HG03039 (cell line): ENCODE measurements at regions not wholly inside any gene's neighbourhood (a gene's known extent, or its start where the extent isn't known, plus 50 kb on each side); places are given as distances from the start of the nearest gene placed in this dataset.
A peak's percentile ranks its signal among the peaks of the same experiment; 100 is the strongest.
"Not testable (repeated sequence)": the region's sequence is repeated elsewhere in the genome, so short reads cannot be mapped to it uniquely, and the experiment has no call there.

ENCODE experiments used
- ATAC-seq: cut with Tn5 transposase; IDR thresholded peaks from one replicate; pipeline ENCODE4 v1.9.1; 2021; ENCODE audit warnings: mild to moderate bottlenecking, moderate library complexity; ENCODE audit not compliant: unreplicated experiment

GRCh38 chr5:124521461-124522230 is 224.8 kb downstream of the ZNF608 start:
- ATAC-seq: no peak

DNA sequence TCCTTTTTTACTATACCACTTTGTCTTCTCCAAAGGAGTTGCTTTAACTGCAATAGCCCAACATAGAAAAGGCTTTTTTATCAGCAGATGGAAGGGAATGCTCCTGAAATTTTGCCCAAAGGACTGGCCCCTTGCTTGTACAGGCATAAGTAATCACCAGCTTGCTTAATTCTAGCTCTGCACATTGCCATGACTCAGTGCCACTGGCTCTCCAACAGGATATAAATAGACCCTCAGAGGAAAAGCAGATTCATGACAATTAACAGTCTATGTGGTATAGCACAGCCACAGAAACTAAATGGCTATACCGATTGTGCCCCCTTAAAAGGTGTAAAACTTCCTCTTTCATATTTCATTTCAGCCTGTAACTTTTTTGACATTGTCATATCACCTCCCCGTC is 227.0 kb downstream of the ZNF608 start:
- ATAC-seq: peak; percentile 49

- ATAC-seq: no peak
Observed at GRCh38 chr5:124516567-124516966, 229.9 kb downstream of the ZNF608 start.

- ATAC-seq: no peak
Observed at GRCh38 chr5:124515497-124516245, 230.8 kb downstream of the ZNF608 start.

DNA sequence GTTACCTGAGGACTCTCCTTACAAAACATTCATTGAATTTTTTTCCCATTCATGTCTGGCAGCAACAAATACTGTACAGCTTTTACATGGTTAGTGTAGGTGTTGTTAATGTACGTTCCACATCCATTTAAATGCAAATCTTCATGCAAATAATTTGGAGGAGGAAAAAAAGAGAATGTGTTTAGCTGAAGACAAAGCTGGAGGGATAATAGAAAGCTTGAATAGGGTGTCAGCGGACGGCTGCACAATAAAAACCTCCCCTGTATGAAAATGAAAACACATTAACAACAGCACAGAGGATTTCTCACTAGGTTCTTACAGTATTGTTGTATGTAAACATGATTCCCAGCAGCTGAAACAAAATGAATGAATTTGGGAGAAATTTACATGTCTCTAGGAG is 231.5 kb downstream of the ZNF608 start:
- ATAC-seq: no peak

DNA sequence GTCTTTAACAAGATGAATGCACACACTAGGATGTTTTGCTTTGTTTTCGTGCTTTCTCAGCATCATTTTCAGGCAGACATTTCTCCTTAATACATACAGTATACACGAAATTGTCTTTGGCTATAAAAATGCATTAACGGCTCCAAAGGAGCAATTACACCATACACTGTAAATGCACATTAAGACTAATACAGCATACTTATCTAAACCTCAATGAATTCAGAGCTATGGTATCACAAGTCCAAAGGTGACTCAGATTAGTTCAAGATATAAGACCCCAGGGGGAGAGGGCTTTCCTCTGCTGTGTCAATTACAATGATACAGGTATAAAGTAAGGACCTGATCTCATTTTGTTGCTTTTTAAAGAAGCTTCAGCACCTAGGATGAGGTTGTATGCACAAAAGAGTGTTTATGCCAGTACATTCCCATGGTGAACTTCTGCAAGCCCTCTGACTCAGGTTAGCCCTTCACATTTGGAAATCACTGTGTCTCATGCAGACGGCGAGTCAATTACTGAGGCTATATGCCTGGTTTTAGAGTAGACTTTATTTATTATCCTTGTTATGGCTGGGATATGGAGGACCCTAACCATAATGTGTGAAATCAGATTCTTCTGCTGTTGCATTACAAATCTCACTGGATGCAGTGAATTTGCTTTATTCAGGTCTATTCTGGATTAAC is 233.3 kb downstream of the ZNF608 start:
- ATAC-seq: no peak

GRCh38 chr5:124512236-124512635 is 234.2 kb downstream of the ZNF608 start:
- no peak for ATAC-seq

DNA sequence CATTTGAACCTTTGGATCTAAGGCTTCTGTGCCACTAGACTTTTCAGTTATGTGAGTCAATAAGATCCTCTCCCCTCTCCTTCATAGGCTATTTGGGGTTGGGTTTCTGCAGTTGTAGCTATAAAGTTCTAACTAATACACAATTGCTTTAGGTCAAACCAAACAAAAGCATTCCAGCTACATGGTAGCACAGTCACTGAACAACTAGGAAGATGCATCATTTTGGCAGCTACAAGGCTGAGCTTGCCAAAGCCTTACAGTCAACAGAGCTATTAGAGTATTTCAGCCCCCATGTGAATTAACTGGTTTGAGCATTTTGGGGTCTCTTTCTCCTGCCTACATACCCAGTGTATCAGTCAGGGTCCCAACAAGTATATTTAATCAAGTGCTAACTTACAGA is 234.6 kb downstream of the ZNF608 start:
- no peak for ATAC-seq

GRCh38 chr5:124507688-124508087 is 238.8 kb downstream of the ZNF608 start:
- no peak for ATAC-seq

DNA sequence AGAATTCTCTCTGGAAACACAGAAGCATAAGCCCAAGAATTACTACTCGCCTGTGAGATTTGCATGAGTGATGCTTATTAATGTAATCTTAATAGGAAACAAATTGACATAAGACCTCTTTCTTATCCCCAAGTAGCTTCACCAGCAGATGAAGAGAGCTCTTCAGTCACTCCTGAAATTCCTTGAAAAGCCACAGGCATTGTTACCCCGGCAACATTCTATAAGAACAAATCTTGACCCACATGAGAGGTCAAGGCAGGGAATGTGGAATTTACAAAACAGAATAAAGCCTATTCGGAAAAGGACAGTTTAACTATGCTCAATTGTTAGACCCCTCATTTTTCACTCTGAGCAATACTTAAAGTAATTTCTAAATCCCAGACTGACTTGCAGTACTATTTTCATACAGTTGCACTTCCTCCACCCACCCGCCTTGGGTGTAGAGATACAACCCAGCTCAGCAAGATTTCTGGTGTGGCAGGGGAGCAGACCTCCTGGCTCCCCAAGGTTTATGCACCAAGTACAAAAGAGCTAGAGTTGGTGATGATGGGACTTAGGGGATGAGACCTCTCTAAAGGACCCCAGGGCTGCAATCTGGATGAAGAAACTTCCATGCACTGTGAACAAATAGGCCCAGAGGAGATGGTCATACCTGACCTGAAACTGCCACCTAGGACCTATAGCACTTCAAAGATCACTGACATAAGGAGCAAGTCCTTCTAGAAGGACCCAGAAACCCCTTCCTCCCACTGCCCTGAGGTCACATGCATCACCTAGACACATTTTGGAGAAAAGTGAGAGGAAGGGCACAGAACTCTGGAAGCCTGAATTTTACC is 242.1 kb downstream of the ZNF608 start:
- peak; percentile 98 for ATAC-seq

DNA sequence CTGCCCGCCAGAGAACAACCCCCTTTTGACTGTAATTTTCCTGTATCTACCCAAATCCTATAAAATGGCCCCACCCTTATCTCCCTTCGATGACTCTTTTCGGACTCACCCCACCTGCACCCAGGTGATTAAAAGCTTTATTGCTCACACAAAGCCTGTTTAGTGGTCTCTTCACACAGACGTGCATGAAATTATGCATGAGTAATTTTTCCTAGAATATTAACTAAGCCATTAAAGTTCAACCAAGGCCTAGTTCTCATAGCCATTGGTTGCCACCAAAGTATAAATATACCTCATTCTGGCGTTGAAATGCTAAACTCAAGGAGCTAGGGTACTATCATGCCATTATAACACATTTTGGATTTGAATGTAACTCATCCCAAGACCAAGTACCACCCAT is 243.9 kb downstream of the ZNF608 start:
- ATAC-seq: no peak

- not testable (repeated sequence) for ATAC-seq
Observed at GRCh38 chr5:124499818-124500217, 246.6 kb downstream of the ZNF608 start.

DNA sequence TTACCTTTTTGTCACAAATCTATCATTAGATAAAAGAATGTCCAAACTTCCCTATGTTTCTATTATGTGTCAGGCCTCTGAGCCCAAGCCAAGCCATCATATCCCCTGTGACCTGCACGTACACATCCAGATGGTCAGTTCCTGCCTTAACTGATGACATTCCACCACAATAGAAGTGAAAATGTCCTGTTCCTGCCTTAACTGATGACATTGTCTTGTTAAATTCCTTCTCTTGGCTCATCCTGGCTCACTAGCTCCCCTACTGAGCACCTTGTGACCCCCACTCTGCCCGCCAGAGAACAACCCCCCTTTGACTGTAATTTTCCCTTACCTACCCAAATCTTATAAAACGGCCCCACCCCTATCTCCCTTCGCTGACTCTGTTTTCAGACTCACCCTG is 249.5 kb downstream of the ZNF608 start:
- not testable (repeated sequence) for ATAC-seq

- no peak for ATAC-seq
Observed at GRCh38 chr5:124494540-124495116, 251.8 kb downstream of the ZNF608 start.

- no peak for ATAC-seq
Observed at GRCh38 chr5:124492444-124493224, 253.8 kb downstream of the ZNF608 start.

DNA sequence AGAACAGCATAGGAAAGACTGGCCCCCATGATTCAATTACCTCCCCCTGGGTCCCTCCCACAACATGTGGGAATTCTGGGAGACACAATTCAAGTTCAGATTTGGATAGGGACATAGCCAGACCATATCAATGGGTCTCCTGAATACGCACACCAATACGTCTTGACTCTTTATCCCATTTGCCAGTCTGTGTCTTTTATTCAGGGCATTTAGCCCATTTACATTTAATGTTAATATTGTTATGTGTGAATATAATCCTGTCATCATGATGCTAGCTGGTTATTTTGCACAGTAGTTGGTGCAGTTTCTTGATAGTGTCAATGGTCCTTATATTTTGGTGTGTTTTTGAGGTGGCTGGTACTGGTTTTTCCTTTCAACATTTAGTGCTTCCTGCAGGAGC is 256.1 kb downstream of the ZNF608 start:
- ATAC-seq: not testable (repeated sequence)

GRCh38 chr5:124481419-124481818 is 265.0 kb downstream of the ZNF608 start:
- no peak for ATAC-seq

DNA sequence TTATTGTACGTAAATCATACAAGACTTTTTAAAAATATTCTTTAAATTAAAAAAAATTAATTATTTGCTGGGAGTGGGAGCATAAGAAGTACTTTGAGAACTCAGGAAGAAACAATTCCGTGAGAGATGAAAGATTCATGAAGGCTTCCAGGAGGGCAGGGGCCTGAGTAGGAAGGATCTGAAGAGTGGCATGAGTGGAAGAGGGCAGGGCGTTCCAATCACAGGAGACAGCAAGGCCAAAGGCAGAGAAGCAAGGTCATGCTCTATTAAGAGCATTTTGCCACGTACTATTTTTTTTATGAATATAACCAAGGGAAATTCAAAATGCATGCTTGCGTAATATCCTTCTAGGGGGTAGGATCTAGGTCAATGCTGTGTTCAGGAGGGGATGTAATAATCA is 265.5 kb downstream of the ZNF608 start:
- no peak for ATAC-seq

DNA sequence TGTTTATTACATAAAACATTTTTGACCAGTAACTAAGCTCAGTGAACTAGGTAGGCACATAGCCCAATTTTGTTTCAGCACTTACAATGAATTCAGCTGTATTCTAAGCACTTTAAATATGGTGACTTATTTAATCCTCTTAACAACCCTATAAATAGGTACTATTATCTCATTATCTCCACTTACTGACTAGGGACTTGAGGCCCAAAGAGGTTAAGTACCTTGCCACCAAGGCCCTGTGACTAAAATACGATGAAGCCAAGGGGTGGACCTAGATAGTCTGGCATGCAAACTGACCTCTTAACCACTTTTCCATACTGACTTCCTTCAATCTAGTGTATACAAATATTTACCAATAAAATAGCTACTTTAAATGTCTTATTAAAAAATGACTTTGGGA is 266.4 kb downstream of the ZNF608 start:
- ATAC-seq: no peak

GRCh38 chr5:124478264-124478663 is 268.2 kb downstream of the ZNF608 start:
- no peak for ATAC-seq
